C4-2B (cell line): ENCODE measurements at regions not wholly inside any gene's neighbourhood (a gene's known extent, or its start where the extent isn't known, plus 50 kb on each side); places are given as distances from the start of the nearest gene placed in this dataset.

ENCODE experiments used
- CTCF ChIP-seq: fragments of 450-650 bp; conservative IDR thresholded peaks from 2 replicates; pipeline ENCODE4 v1.5.1; 2017; ENCODE audit warnings: mild to moderate bottlenecking
- ZFX ChIP-seq: fragments of 450-650 bp; IDR thresholded peaks from 2 replicates; pipeline ENCODE4 v1.6.1; 2017

- TF ChIP-seq CTCF (no peak), ZFX (no peak)
These were observed 261.4 kb downstream of the MTERF1 start for GRCh38 chr7:91618776-91619765.
